ENCODE measurements at regions not wholly inside any gene's neighbourhood (a gene's known extent, or its start where the extent isn't known, plus 50 kb on each side); places are given as distances from the start of the nearest gene placed in this dataset.

GRCh38 chr14:34201909-34202637, 251.2 kb upstream of the EGLN3 start:
- no peak for TF ChIP-seq CTCF (IDR thresholded peaks at IDR 0.05)
- Histone ChIP-seq H3K27ac (no peak overlapping the region), H3K4me1 (ENCODE audit: control insufficient read depth in 1 of 2, insufficient read depth in 1 of 2, low read depth in 1 of 2, low read length in 1 of 2) (no peaks in the 10 kb centered on the region), H3K36me3 (no peaks in the 10 kb centered on the region), H3K4me3 (ENCODE audit: low read depth in 1 of 2, low read length in 1 of 2) (no peak overlapping the region), H3K9me3 (no peaks in the 10 kb centered on the region), H3K27me3 (peaks cover 32% of the 10 kb centered on the region)

- Histone ChIP-seq H3K9me3 (no peaks in the 10 kb centered on the region), H3K36me3 (no peaks in the 10 kb centered on the region), H3K27ac (no peak overlapping the region), H3K4me1 (ENCODE audit: control insufficient read depth in 1 of 2, insufficient read depth in 1 of 2, low read depth in 1 of 2, low read length in 1 of 2) (no peaks in the 10 kb centered on the region), H3K27me3 (peaks cover 24% of the 10 kb centered on the region), H3K4me3 (ENCODE audit: low read depth in 1 of 2, low read length in 1 of 2) (no peak overlapping the region)
- no peak for TF ChIP-seq CTCF (IDR thresholded peaks at IDR 0.05)
Measured at GRCh38 chr14:34199585-34199984, 248.7 kb upstream of the EGLN3 start.

GRCh38 chr14:34198096-34198495, 247.2 kb upstream of the EGLN3 start:
- Histone ChIP-seq H3K27me3 (peaks cover 24% of the 10 kb centered on the region), H3K4me1 (ENCODE audit: control insufficient read depth in 1 of 2, insufficient read depth in 1 of 2, low read depth in 1 of 2, low read length in 1 of 2) (no peaks in the 10 kb centered on the region), H3K9me3 (no peaks in the 10 kb centered on the region), H3K36me3 (no peaks in the 10 kb centered on the region), H3K4me3 (ENCODE audit: low read depth in 1 of 2, low read length in 1 of 2) (no peak overlapping the region), H3K27ac (no peak overlapping the region)
- no peak for TF ChIP-seq CTCF (IDR thresholded peaks at IDR 0.05)

- H3K4me3 ChIP-seq (ENCODE audit: low read depth in 1 of 2, low read length in 1 of 2) = no peak overlapping the region
Measured at GRCh38 chr14:34195964-34196363, 245.1 kb upstream of the EGLN3 start.

GRCh38 chr14:34190717-34191116, 239.8 kb upstream of the EGLN3 start:
- Histone ChIP-seq H3K4me3 (ENCODE audit: low read depth in 1 of 2, low read length in 1 of 2) (no peak overlapping the region), H3K36me3 (no peaks in the 10 kb centered on the region), H3K9me3 (no peaks in the 10 kb centered on the region), H3K4me1 (ENCODE audit: control insufficient read depth in 1 of 2, insufficient read depth in 1 of 2, low read depth in 1 of 2, low read length in 1 of 2) (no peaks in the 10 kb centered on the region), H3K27me3 (no peaks in the 10 kb centered on the region), H3K27ac (no peak overlapping the region)
- no peak for TF ChIP-seq CTCF (IDR thresholded peaks at IDR 0.05)

More at GRCh38 chr14:34195964-34196363, 245.1 kb upstream of the EGLN3 start:
- no peaks in the 10 kb centered on the region for H3K4me1 ChIP-seq (ENCODE audit: control insufficient read depth in 1 of 2, insufficient read depth in 1 of 2, low read depth in 1 of 2, low read length in 1 of 2)
- H3K9me3 ChIP-seq = no peaks in the 10 kb centered on the region
- TF ChIP-seq CTCF (IDR thresholded peaks at IDR 0.05) = no peak
- H3K27ac ChIP-seq = no peak overlapping the region
- peaks cover 14% of the 10 kb centered on the region for H3K27me3 ChIP-seq
- H3K36me3 ChIP-seq = no peaks in the 10 kb centered on the region
